Natural killer cell (primary cell): ENCODE measurements at regions not wholly inside any gene's neighbourhood (a gene's known extent, or its start where the extent isn't known, plus 50 kb on each side); places are given as distances from the start of the nearest gene placed in this dataset.

Source experiments
- ATAC-seq, 3 donors: fragments of 150-1000 bp in 2 of 3; fragments of 200-7000 bp in 1 of 3; cut with Tn5 transposase; 1 replicate in 1 of 3; 2 replicates in 2 of 3; pipeline ENCODE4 v1.10.0; 2021; ENCODE audit warnings: mild to moderate bottlenecking in 2 of 3, moderate library complexity in 2 of 3
- DNase-seq, 2 donors: peaks; one replicate each; pipeline versions ENCODE4 v3.0.0 to v3.0.0-alpha.2; 2013 to 2021; ENCODE audit warnings: mixed read lengths in 1 of 2
- H3K27ac ChIP-seq: one replicate; pipeline ENCODE4 v1.5.1; 2013; ENCODE audit warnings: mild to moderate bottlenecking, low read length
- H3K27me3 ChIP-seq: one replicate; pipeline ENCODE4 v1.6.1; 2013; ENCODE audit warnings: low read length; ENCODE audit not compliant: control insufficient read depth, insufficient read depth
- H3K36me3 ChIP-seq: one replicate; pipeline ENCODE4 v1.6.1; 2013; ENCODE audit warnings: low read length; ENCODE audit not compliant: control insufficient read depth, insufficient read depth
- H3K4me1 ChIP-seq: one replicate; pipeline ENCODE4 v1.6.1; 2013; ENCODE audit warnings: low read length; ENCODE audit not compliant: control insufficient read depth, insufficient read depth
- H3K4me3 ChIP-seq: one replicate; pipeline ENCODE4 v1.5.1; 2013; ENCODE audit warnings: low read length
- H3K9me3 ChIP-seq: one replicate; pipeline ENCODE4 v1.6.1; 2013; ENCODE audit warnings: low read length; ENCODE audit not compliant: control insufficient read depth, insufficient read depth
- H3K27ac Mint-ChIP-seq, 2 donors: one replicate each; pipeline ENCODE4 v1.8.0; 2022; ENCODE audit warnings: mild to moderate bottlenecking in 2 of 2, mixed read lengths in 2 of 2, moderate library complexity in 1 of 2
- H3K27me3 Mint-ChIP-seq, 2 donors: one replicate each; pipeline ENCODE4 v1.8.0; 2022; ENCODE audit warnings: low read depth in 2 of 2, mixed read lengths in 2 of 2
- H3K36me3 Mint-ChIP-seq: one replicate; pipeline ENCODE4 v1.8.0; 2022; ENCODE audit warnings: mixed read lengths
- H3K4me1 Mint-ChIP-seq, 2 donors: one replicate each; pipeline ENCODE4 v1.8.0; 2022; ENCODE audit warnings: mixed read lengths in 2 of 2
- H3K4me3 Mint-ChIP-seq: one replicate; pipeline ENCODE4 v1.8.0; 2022; ENCODE audit warnings: mild to moderate bottlenecking, moderate library complexity, mixed read lengths
- H3K9me3 Mint-ChIP-seq, 2 donors: one replicate each; pipeline ENCODE4 v1.8.0; 2022; ENCODE audit warnings: mixed read lengths in 2 of 2
- CTCF ChIP-seq: fragments of 200-600 bp; IDR thresholded peaks from one replicate; pipeline ENCODE4 v1.8.0; 2022; ENCODE audit warnings: antibody characterized with exemption
- WGBS: methylation state at CpG from one replicate; pipeline ENCODE4 v1.1.7; 2013; ENCODE audit warnings: missing lambda C conversion rate; ENCODE audit not compliant: insufficient coverage; 5-methylcytosine and 5-hydroxymethylcytosine counted together
- intact Hi-C: fragments of 100-400 bp; cut with micrococcal nuclease; formaldehyde crosslinking; loops from one replicate; pipeline ENCODE4 v1.14.2; 2022

- DNase-seq (no peak), ATAC-seq (no peak)
- Histone ChIP-seq H3K27me3 (no peaks in the 10 kb centered on the region), H3K4me1 (no peaks in the 10 kb centered on the region), H3K27ac (no peak overlapping the region), H3K4me3 (no peak overlapping the region), H3K36me3 (no peaks in the 10 kb centered on the region), H3K9me3 (peaks cover 4% of the 10 kb centered on the region)
- no peaks in the 10 kb centered on the region for H3K27me3 Mint-ChIP-seq
- no peak for TF ChIP-seq CTCF
- H3K9me3 Mint-ChIP-seq: peaks cover 10 to 12% of the 10 kb centered on the region in 2 donors
- no peak overlapping the region for H3K27ac Mint-ChIP-seq
- H3K4me1 Mint-ChIP-seq: no peaks in the 10 kb centered on the region
- WGBS: 92% methylated on average over 1 of the region's 1 CpG
- H3K36me3 Mint-ChIP-seq: peaks cover 10% of the 10 kb centered on the region
- no peak overlapping the region for H3K4me3 Mint-ChIP-seq
- intact Hi-C loops: no loop called here
These were observed 382.9 kb upstream of the IRAK1BP1 start for GRCh38 chr6:78484198-78485064.

GRCh38 chr6:78487401-78487800 lies 379.9 kb upstream of the IRAK1BP1 start:
- Histone ChIP-seq H3K27me3 (no peaks in the 10 kb centered on the region), H3K4me3 (no peak overlapping the region), H3K27ac (no peak overlapping the region), H3K9me3 (no peaks in the 10 kb centered on the region), H3K36me3 (no peaks in the 10 kb centered on the region), H3K4me1 (no peaks in the 10 kb centered on the region)
- intact Hi-C loops: no loop called here
- H3K4me3 Mint-ChIP-seq: no peak overlapping the region
- no peak overlapping the region for H3K27ac Mint-ChIP-seq
- no peak for TF ChIP-seq CTCF
- H3K27me3 Mint-ChIP-seq: no peaks in the 10 kb centered on the region
- WGBS: 100% methylated on average over 1 of the region's 1 CpG
- no peaks in the 10 kb centered on the region for H3K4me1 Mint-ChIP-seq
- no peak for ATAC-seq
- no peaks in the 10 kb centered on the region for H3K36me3 Mint-ChIP-seq
- no peak for DNase-seq
- peaks cover 4 to 9% of the 10 kb centered on the region in 2 donors for H3K9me3 Mint-ChIP-seq

DNA sequence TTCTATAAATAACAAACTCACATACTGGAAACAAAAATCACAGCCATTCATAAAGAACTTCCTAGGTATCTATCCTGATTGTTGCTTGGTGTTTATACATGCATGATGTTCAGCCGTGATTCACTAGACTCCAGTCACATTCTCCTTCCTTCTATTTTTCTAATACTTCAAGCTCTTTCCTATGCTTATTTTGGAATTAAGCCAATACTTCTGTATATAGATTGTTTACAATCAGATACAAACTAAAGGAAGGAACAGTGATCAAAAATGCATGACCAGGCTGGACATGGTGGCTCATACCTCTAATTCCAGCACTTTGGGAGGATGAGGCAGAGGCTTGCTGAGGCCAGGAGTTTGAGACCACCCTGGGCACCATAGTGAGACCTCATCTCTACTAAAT lies 377.5 kb upstream of the IRAK1BP1 start:
- intact Hi-C loops: no loop called here
- Histone ChIP-seq H3K9me3 (no peaks in the 10 kb centered on the region), H3K4me1 (no peaks in the 10 kb centered on the region), H3K36me3 (no peaks in the 10 kb centered on the region), H3K27ac (no peak overlapping the region), H3K27me3 (no peaks in the 10 kb centered on the region), H3K4me3 (no peak overlapping the region)
- no peak for TF ChIP-seq CTCF
- Mint-ChIP-seq H3K36me3 (no peaks in the 10 kb centered on the region), H3K27me3 (no peaks in the 10 kb centered on the region), H3K4me1 (no peaks in the 10 kb centered on the region), H3K4me3 (no peak overlapping the region), H3K9me3 (peaks cover 4 to 16% of the 10 kb centered on the region in 2 donors), H3K27ac (no peak overlapping the region)
- no CpG with 5 or more reads among the region's 1 CpG for WGBS
- ATAC-seq (no peak), DNase-seq (no peak)
